ENCODE measurements at regions not wholly inside any gene's neighbourhood (a gene's known extent, or its start where the extent isn't known, plus 50 kb on each side); places are given as distances from the start of the nearest gene placed in this dataset.

DNA sequence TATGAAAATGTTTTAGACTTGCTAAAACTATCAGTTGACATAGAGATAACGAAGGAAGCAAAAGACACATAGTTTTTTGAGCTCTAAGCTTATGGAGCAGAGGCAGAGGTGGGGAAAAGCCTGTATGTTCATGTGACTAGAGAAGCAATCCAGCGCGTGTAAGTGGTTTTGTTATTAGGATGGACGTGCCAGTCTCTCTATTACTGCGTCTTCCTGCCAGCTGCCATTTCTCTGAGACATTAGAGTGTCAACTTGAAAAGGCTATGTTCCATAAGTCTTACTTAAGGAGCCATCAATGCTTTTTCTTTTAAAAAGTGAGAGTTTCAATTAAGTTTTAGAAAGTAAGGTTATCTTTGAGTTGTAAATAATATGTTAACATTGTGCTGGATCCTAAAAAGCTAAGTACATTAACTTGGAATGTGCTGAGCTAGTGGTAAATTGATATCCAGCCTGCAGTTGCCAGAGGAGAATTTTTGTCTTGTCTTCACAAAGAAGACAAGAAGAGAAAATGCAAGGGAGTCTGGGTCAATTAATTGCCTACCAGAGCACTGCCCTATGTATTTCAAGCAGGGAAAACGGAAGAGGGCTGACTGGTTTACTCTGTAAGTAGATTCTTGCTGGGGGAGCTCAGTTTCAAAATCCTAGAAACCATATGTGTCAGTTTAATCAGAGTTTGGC lies 161.8 kb upstream of the B3GALT2 start:
- no peak for TF ChIP-seq YY1 (IDR thresholded peaks at IDR 0.05; ENCODE audit: low read depth, low read length)
- TF ChIP-seq EZH2 (IDR thresholded peaks at IDR 0.05; ENCODE audit: borderline replicate concordance, control insufficient read depth, low read depth, low read length) = no peak
- no peak for TF ChIP-seq MYC (IDR thresholded peaks at IDR 0.05; ENCODE audit: insufficient read depth, insufficient read length, insufficient replicate concordance, low read length, severe bottlenecking)
- TF ChIP-seq MXI1 (IDR thresholded peaks at IDR 0.05; ENCODE audit: low read depth, low read length) = no peak
- TF ChIP-seq, protein P1, sequence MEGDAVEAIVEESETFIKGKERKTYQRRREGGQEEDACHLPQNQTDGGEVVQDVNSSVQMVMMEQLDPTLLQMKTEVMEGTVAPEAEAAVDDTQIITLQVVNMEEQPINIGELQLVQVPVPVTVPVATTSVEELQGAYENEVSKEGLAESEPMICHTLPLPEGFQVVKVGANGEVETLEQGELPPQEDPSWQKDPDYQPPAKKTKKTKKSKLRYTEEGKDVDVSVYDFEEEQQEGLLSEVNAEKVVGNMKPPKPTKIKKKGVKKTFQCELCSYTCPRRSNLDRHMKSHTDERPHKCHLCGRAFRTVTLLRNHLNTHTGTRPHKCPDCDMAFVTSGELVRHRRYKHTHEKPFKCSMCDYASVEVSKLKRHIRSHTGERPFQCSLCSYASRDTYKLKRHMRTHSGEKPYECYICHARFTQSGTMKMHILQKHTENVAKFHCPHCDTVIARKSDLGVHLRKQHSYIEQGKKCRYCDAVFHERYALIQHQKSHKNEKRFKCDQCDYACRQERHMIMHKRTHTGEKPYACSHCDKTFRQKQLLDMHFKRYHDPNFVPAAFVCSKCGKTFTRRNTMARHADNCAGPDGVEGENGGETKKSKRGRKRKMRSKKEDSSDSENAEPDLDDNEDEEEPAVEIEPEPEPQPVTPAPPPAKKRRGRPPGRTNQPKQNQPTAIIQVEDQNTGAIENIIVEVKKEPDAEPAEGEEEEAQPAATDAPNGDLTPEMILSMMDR (IDR thresholded peaks at IDR 0.05 in 2 of 3, conservative IDR thresholded peaks at IDR 0.05 in 1 of 3; ENCODE audit: control insufficient read depth in 2 of 3, extremely low read depth in 1 of 3, insufficient read depth in 1 of 3, low read depth in 3 of 3, low read length in 3 of 3) = no peak
- TF ChIP-seq, protein P2, sequence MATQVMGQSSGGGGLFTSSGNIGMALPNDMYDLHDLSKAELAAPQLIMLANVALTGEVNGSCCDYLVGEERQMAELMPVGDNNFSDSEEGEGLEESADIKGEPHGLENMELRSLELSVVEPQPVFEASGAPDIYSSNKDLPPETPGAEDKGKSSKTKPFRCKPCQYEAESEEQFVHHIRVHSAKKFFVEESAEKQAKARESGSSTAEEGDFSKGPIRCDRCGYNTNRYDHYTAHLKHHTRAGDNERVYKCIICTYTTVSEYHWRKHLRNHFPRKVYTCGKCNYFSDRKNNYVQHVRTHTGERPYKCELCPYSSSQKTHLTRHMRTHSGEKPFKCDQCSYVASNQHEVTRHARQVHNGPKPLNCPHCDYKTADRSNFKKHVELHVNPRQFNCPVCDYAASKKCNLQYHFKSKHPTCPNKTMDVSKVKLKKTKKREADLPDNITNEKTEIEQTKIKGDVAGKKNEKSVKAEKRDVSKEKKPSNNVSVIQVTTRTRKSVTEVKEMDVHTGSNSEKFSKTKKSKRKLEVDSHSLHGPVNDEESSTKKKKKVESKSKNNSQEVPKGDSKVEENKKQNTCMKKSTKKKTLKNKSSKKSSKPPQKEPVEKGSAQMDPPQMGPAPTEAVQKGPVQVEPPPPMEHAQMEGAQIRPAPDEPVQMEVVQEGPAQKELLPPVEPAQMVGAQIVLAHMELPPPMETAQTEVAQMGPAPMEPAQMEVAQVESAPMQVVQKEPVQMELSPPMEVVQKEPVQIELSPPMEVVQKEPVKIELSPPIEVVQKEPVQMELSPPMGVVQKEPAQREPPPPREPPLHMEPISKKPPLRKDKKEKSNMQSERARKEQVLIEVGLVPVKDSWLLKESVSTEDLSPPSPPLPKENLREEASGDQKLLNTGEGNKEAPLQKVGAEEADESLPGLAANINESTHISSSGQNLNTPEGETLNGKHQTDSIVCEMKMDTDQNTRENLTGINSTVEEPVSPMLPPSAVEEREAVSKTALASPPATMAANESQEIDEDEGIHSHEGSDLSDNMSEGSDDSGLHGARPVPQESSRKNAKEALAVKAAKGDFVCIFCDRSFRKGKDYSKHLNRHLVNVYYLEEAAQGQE (IDR thresholded peaks at IDR 0.05; ENCODE audit: low read depth, low read length) = no peak
- TF ChIP-seq POLR2AphosphoS5 (IDR thresholded peaks at IDR 0.05; ENCODE audit: low read length) = no peak
